RWPE2 (cell line): ENCODE measurements at regions not wholly inside any gene's neighbourhood (a gene's known extent, or its start where the extent isn't known, plus 50 kb on each side); places are given as distances from the start of the nearest gene placed in this dataset.

Source experiments
- ATAC-seq: fragments of 200-7000 bp; cut with Tn5 transposase; 3 replicates; pipeline ENCODE4 v1.9.1; 2021; ENCODE audit warnings: low read depth
- DNase-seq: peaks from one replicate; pipeline ENCODE4 v3.0.0-alpha.2; 2020; ENCODE audit warnings: low spot score
- H3K27ac ChIP-seq: fragments of 450-650 bp; 2 replicates; pipeline ENCODE4 v1.5.1; 2017; ENCODE audit warnings: mild to moderate bottlenecking; ENCODE audit not compliant: poor library complexity, severe bottlenecking
- H3K27me3 ChIP-seq: fragments of 250-450 bp; sonication (Bioruptor Pico); 2 replicates; pipeline ENCODE4 v1.5.1; 2021; ENCODE audit warnings: mild to moderate bottlenecking, moderate library complexity; ENCODE audit not compliant: insufficient read depth, poor library complexity, severe bottlenecking
- H3K36me3 ChIP-seq: fragments of 250-450 bp; sonication (Bioruptor Pico); 2 replicates; pipeline ENCODE4 v1.5.1; 2020; ENCODE audit warnings: low read depth, mild to moderate bottlenecking, moderate library complexity
- H3K4me1 ChIP-seq: fragments of 250-450 bp; sonication (Bioruptor Pico); 2 replicates; pipeline ENCODE4 v1.5.1; 2021; ENCODE audit warnings: mild to moderate bottlenecking, moderate library complexity; ENCODE audit not compliant: insufficient read depth, poor library complexity, severe bottlenecking
- H3K4me3 ChIP-seq: fragments of 250-450 bp; sonication (Bioruptor Pico); 2 replicates; pipeline ENCODE4 v1.5.1; 2021; ENCODE audit warnings: mild to moderate bottlenecking, moderate library complexity; ENCODE audit not compliant: severe bottlenecking
- H3K9me3 ChIP-seq: fragments of 250-450 bp; sonication (Bioruptor Pico); 2 replicates; pipeline ENCODE4 v1.5.1; 2021; ENCODE audit warnings: mild to moderate bottlenecking, moderate library complexity; ENCODE audit not compliant: severe bottlenecking
- CTCF ChIP-seq: fragments of 450-650 bp; IDR thresholded peaks from one replicate; pipeline ENCODE4 v1.5.1; 2017; ENCODE audit warnings: mild to moderate bottlenecking, moderate library complexity; ENCODE audit not compliant: poor library complexity, severe bottlenecking

GRCh38 chr5:43981556-43981955 lies 378.6 kb downstream of the NNT start:
- Histone ChIP-seq H3K4me3 (no peak overlapping the region), H3K27me3 (no peaks in the 10 kb centered on the region), H3K4me1 (no peaks in the 10 kb centered on the region), H3K27ac (no peak overlapping the region), H3K9me3 (no peaks in the 10 kb centered on the region), H3K36me3 (no peaks in the 10 kb centered on the region)
- DNase-seq (no peak), ATAC-seq (no peak)
- no peak for TF ChIP-seq CTCF

GRCh38 chr5:43973908-43974307 lies 370.9 kb downstream of the NNT start:
- no peak for ATAC-seq
- Histone ChIP-seq H3K4me3 (no peak overlapping the region), H3K4me1 (no peaks in the 10 kb centered on the region), H3K27me3 (peaks cover 5% of the 10 kb centered on the region), H3K27ac (no peak overlapping the region), H3K9me3 (no peaks in the 10 kb centered on the region), H3K36me3 (no peaks in the 10 kb centered on the region)
- TF ChIP-seq CTCF, result no peak
- DNase-seq, result no peak

- Histone ChIP-seq H3K9me3 (no peaks in the 10 kb centered on the region), H3K27me3 (peaks cover 5% of the 10 kb centered on the region), H3K36me3 (no peaks in the 10 kb centered on the region), H3K27ac (no peak overlapping the region), H3K4me3 (no peak overlapping the region), H3K4me1 (no peaks in the 10 kb centered on the region)
- no peak for DNase-seq
- no peak for TF ChIP-seq CTCF
- ATAC-seq, result peak; percentile 36; the same call in 2 of the 3 replicates
These were observed 370.3 kb downstream of the NNT start for GRCh38 chr5:43973318-43973717.

- H3K27me3 ChIP-seq, result no peaks in the 10 kb centered on the region
These were observed 364.2 kb downstream of the NNT start for GRCh38 chr5:43967165-43967564.

GRCh38 chr5:43959144-43959543 lies 356.2 kb downstream of the NNT start:
- H3K4me1 ChIP-seq, result no peaks in the 10 kb centered on the region
- DNase-seq (no peak), ATAC-seq (no peak)
- H3K4me3 ChIP-seq, result no peak overlapping the region
- H3K27ac ChIP-seq, result no peak overlapping the region
- no peaks in the 10 kb centered on the region for H3K36me3 ChIP-seq
- TF ChIP-seq CTCF, result no peak
- H3K9me3 ChIP-seq, result no peaks in the 10 kb centered on the region
- peaks cover 5% of the 10 kb centered on the region for H3K27me3 ChIP-seq

More at GRCh38 chr5:43967165-43967564, 364.2 kb downstream of the NNT start:
- DNase-seq, result no peak
- no peak for ATAC-seq
- Histone ChIP-seq H3K9me3 (no peaks in the 10 kb centered on the region), H3K27ac (no peak overlapping the region), H3K4me1 (no peaks in the 10 kb centered on the region), H3K4me3 (no peak overlapping the region), H3K36me3 (no peaks in the 10 kb centered on the region)
- no peak for TF ChIP-seq CTCF
